ENCODE measurements at regions not wholly inside any gene's neighbourhood (a gene's known extent, or its start where the extent isn't known, plus 50 kb on each side); places are given as distances from the start of the nearest gene placed in this dataset.

DNA sequence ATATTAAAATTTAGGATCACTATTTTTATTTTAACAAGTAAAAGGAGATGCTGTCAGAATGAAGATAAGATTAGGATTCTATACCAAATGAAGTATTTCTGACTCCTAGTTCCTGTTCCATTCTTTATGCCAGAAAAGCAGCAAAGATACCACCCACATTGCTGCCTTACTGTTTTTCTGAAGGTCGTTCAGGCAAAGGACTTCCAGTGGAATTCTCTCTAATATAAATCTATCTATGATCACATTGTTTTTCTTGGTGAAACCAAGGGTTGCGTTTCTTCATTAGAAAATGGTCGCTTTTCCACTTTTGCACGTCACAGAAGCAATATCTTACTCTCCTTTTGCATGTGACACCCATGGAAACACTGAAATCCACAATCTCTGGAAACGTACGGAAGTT lies 594.8 kb upstream of the ADGRL2 start:
- no peak overlapping the region for H3K9ac ChIP-seq (ENCODE audit: low read length)
- H3K27me3 ChIP-seq (replicated peaks; ENCODE audit: insufficient read depth, low read length): no peaks in the 10 kb centered on the region
- no peaks in the 10 kb centered on the region for H3K79me2 ChIP-seq (ENCODE audit: low read length)
- no peaks in the 10 kb centered on the region for H3F3A ChIP-seq (ENCODE audit: insufficient read depth, low read length)
- H3K4me1 ChIP-seq (ENCODE audit: low read length): no peaks in the 10 kb centered on the region
- H3K9me3 ChIP-seq (replicated peaks; ENCODE audit: insufficient read depth, low read length): no peaks in the 10 kb centered on the region
- no peak for DNase-seq
- H3K27ac ChIP-seq (ENCODE audit: low read length): no peak overlapping the region
- H4K20me1 ChIP-seq (ENCODE audit: insufficient read depth, low read length): no peaks in the 10 kb centered on the region
- H3K36me3 ChIP-seq (replicated peaks; ENCODE audit: insufficient read depth, low read length): no peaks in the 10 kb centered on the region
- H3K4me3 ChIP-seq (ENCODE audit: low read length): no peak overlapping the region
- no peak overlapping the region for H3K4me2 ChIP-seq (ENCODE audit: low read depth, low read length)
- no peak for TF ChIP-seq EZH2 (optimal IDR thresholded peaks at IDR 0.05; ENCODE audit: low read depth, low read length)
- TF ChIP-seq EZH2phosphoT487 (IDR thresholded peaks at IDR 0.05; ENCODE audit: low read length): no peak
- TF ChIP-seq, protein P1, sequence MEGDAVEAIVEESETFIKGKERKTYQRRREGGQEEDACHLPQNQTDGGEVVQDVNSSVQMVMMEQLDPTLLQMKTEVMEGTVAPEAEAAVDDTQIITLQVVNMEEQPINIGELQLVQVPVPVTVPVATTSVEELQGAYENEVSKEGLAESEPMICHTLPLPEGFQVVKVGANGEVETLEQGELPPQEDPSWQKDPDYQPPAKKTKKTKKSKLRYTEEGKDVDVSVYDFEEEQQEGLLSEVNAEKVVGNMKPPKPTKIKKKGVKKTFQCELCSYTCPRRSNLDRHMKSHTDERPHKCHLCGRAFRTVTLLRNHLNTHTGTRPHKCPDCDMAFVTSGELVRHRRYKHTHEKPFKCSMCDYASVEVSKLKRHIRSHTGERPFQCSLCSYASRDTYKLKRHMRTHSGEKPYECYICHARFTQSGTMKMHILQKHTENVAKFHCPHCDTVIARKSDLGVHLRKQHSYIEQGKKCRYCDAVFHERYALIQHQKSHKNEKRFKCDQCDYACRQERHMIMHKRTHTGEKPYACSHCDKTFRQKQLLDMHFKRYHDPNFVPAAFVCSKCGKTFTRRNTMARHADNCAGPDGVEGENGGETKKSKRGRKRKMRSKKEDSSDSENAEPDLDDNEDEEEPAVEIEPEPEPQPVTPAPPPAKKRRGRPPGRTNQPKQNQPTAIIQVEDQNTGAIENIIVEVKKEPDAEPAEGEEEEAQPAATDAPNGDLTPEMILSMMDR (IDR thresholded peaks at IDR 0.05; ENCODE audit: low read length): no peak
- no peaks in the 10 kb centered on the region for H3K9me2 ChIP-seq (replicated peaks; ENCODE audit: insufficient read depth, low read length)
- no peak overlapping the region for H2AFZ ChIP-seq (ENCODE audit: low read length)

DNA sequence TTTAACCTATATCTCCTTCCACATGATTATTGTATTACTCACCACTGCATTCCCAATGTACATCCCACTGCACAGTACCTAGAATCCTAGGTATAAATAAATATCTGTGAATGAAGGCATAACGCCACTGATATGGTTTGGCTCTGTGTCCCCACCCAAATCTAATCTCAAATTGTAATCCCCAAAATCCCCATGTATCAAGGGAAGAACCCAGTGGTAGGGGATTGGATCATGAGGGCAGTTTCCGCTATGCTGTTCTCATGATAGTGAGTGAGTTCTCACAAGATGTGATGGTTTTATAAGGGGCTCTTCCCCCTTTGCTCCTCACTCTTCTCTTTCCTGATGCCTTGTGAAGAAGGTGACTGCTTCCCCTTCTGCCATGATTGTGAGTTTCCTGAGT lies 599.0 kb upstream of the ADGRL2 start:
- no peak overlapping the region for H3K9ac ChIP-seq (ENCODE audit: low read length)
- no peaks in the 10 kb centered on the region for H3K27me3 ChIP-seq (replicated peaks; ENCODE audit: insufficient read depth, low read length)
- TF ChIP-seq EZH2phosphoT487 (IDR thresholded peaks at IDR 0.05; ENCODE audit: low read length) (no peak), EZH2 (optimal IDR thresholded peaks at IDR 0.05; ENCODE audit: low read depth, low read length) (no peak)
- TF ChIP-seq, protein P1 (IDR thresholded peaks at IDR 0.05; ENCODE audit: low read length): no peak
- no peaks in the 10 kb centered on the region for H3K9me3 ChIP-seq (replicated peaks; ENCODE audit: insufficient read depth, low read length)
- H2AFZ ChIP-seq (ENCODE audit: low read length): no peak overlapping the region
- no peaks in the 10 kb centered on the region for H4K20me1 ChIP-seq (ENCODE audit: insufficient read depth, low read length)
- no peaks in the 10 kb centered on the region for H3K4me1 ChIP-seq (ENCODE audit: low read length)
- H3K9me2 ChIP-seq (replicated peaks; ENCODE audit: insufficient read depth, low read length): no peaks in the 10 kb centered on the region
- no peaks in the 10 kb centered on the region for H3K36me3 ChIP-seq (replicated peaks; ENCODE audit: insufficient read depth, low read length)
- H3F3A ChIP-seq (ENCODE audit: insufficient read depth, low read length): no peaks in the 10 kb centered on the region
- no peaks in the 10 kb centered on the region for H3K79me2 ChIP-seq (ENCODE audit: low read length)
- no peak overlapping the region for H3K4me3 ChIP-seq (ENCODE audit: low read length)
- H3K27ac ChIP-seq (ENCODE audit: low read length): no peak overlapping the region
- DNase-seq: no peak
- no peak overlapping the region for H3K4me2 ChIP-seq (ENCODE audit: low read depth, low read length)

DNA sequence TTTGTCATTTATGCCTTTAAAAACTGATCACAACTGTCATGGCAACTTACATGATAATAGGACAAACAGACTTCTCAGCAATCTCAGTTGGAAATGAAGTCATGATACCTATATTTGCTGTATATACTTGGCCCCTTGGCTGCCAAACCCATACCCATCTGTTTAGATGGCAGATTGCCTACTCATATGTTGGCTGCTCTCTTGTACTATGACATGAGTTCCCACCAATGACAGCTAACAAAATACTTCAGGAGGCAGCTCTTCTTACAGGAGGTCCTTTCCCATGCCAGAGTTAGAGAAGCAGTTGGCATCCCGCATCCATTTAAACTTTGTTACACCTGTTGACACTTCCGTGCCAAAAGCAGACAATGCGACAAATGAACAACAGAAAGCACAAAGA lies 603.1 kb upstream of the ADGRL2 start:
- Histone ChIP-seq H3K4me3 (ENCODE audit: low read length) (no peak overlapping the region), H2AFZ (ENCODE audit: low read length) (no peak overlapping the region), H3K9ac (ENCODE audit: low read length) (no peak overlapping the region), H3K27ac (ENCODE audit: low read length) (no peak overlapping the region), H3K9me2 (replicated peaks; ENCODE audit: insufficient read depth, low read length) (no peaks in the 10 kb centered on the region), H3K4me1 (ENCODE audit: low read length) (no peaks in the 10 kb centered on the region), H4K20me1 (ENCODE audit: insufficient read depth, low read length) (no peaks in the 10 kb centered on the region), H3K9me3 (replicated peaks; ENCODE audit: insufficient read depth, low read length) (no peaks in the 10 kb centered on the region), H3K27me3 (replicated peaks; ENCODE audit: insufficient read depth, low read length) (no peaks in the 10 kb centered on the region), H3K4me2 (ENCODE audit: low read depth, low read length) (no peak overlapping the region), H3K36me3 (replicated peaks; ENCODE audit: insufficient read depth, low read length) (no peaks in the 10 kb centered on the region), H3F3A (ENCODE audit: insufficient read depth, low read length) (no peaks in the 10 kb centered on the region), H3K79me2 (ENCODE audit: low read length) (no peaks in the 10 kb centered on the region)
- TF ChIP-seq EZH2phosphoT487 (IDR thresholded peaks at IDR 0.05; ENCODE audit: low read length): no peak
- TF ChIP-seq, protein P1 (IDR thresholded peaks at IDR 0.05; ENCODE audit: low read length): no peak
- TF ChIP-seq EZH2 (optimal IDR thresholded peaks at IDR 0.05; ENCODE audit: low read depth, low read length): no peak
- no peak for DNase-seq

All from MM.1S (cell line).